ENCODE measurements at regions not wholly inside any gene's neighbourhood (a gene's known extent, or its start where the extent isn't known, plus 50 kb on each side); places are given as distances from the start of the nearest gene placed in this dataset.

DNA sequence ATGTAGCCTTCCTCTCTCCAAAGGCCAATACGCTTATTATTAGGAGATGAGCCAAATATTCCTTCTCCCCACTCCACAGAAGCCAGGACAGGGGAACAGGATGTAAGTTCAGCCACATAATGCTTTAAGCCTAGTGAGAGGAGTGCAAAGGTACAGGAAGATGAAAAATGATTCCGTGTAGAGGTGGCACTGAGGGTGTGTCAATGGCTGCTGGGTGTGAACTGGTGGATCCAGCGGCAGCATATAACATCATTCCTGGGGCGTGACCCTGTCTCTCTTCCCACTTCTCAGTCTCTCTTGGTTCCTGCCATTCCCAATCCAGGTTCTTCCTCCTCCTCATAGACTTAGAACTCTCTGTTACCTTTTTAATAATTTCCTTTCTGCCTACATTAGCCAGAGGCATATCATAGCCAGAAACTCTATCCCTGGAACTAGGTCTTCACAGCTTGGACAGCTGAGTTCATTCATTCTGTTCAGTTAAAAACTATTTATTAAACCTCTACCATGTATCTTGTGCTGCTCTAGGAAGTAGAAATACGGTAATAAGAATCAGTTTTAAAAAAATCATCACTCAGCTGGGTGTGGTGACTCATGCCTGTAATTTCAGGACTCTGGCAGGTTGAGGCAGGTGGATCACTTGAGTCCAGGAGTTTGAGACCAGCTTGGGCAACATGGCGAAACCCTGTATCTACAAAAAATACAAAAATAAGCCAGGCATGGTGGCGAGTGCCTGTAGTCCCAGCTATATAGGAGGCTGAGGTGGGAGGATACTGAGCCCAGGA is 58.0 kb upstream of the FAM20A start:
- DNase-seq, result no peak

DNA sequence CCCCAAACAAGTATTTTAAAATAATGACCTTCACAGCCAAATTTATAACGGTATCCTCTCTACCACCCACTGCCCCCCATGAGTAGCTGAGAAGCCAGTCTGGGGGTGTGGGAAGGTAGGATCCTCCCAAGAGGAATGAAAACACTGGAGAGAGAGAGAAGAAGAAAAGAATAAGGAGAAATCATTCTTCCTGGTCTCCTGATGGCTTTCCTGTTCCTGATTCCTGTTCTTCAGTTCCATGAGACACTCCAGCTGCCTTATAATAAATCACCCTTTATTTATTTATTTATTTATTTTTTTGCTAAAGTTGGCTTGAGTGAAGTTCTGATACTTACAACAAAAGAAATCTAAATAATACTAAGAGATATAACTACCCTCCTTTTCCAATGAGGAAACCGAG is 56.4 kb upstream of the FAM20A start:
- DNase-seq, result no peak

- no peak for DNase-seq
Measured at GRCh38 chr17:68657166-68657565, 56.0 kb upstream of the FAM20A start.

GRCh38 chr17:68656666-68657065 is 55.5 kb upstream of the FAM20A start:
- DNase-seq, result no peak
